DMS 273 (cell line): ENCODE measurements at regions not wholly inside any gene's neighbourhood (a gene's known extent, or its start where the extent isn't known, plus 50 kb on each side); places are given as distances from the start of the nearest gene placed in this dataset.
A peak's percentile ranks its signal among the peaks of the same experiment; 100 is the strongest.

Source experiments
- DNase-seq: peaks from one replicate; lab custom pipeline; 2025; ENCODE audit not compliant: unreplicated experiment; lab: John Stamatoyannopoulos, UW

DNA sequence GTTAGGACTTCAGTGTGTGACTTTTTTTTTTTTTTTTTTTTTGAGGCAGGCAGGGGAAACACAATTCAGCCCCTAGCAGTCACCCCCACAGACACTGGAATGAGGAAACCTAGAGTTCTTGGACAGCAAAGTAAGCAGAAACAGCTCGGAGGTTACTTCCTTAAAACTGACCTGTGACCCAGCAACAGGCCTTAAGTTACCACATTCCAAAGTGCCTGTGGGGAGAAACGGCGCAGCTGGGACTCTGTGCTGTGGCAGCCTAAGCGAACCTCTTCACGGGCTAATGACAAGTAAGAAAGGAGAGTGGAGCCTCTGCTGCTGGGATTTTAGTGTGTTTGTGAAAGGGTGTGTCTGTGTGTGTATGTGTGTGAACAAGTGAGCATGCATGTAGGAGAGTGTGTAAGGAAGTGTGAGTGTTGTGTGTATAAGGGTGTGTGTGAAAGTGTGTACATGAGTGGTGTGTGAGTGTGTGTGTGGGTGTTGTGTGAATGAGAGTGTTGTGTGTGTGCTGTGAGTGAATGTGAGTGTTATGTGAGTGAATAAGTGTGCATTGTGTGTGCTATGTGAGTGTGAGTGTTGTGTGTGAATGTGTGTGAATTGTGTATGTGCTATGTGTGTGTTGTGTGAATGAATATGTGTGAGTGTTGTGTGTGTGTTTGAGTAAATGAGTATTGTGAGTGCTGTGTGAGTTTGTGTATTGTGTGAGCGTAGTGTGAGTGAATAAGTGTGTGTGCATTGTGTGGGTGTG is 180.8 kb downstream of the BRINP2 start:
- no peak for DNase-seq

DNA sequence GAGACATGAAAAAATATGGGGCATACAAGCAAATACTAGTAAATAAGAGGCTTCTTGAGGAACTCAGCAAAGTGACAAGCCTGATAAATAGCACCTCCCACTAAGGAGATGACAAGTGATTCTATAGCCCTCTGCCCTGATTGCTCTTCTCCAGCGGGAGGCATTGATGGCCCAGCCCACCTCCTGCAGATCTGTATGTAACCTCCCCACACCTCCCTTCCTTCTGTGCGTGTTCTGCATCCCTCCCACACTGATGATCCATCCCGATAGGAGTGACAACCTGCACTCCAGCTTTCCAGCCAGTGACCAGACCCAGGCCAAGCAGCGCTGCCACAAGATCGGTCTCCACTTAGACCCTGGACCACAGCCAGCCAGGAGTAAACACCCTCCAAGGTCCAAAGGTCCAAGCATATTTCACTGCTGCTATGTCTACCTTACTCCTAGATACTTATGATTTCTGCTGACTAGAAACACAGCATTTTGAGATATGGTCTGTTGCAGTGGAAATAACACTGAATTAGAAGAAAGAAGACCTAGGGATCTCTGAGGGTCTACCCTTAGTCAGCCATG is 176.1 kb downstream of the BRINP2 start:
- DNase-seq = no peak

DNA sequence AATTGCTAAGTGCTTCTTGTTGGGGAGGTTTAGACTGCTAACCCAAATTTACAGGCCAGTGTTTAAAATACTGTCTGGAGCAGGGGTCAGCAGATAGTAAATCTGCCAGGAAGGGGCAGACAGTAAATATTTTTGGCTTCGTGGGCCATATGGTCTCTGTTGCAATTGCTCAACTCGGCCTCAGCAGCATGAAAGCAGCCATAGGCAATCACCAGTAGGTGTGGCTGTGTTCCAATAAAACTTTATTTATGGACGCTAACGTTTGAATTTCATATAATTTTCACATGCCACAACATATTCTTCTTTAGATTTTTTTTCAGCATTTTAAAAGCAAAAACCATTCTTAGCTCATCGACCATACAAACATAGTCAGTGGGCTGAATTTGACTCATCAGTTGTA is 172.7 kb downstream of the BRINP2 start:
- DNase-seq = no peak

DNA sequence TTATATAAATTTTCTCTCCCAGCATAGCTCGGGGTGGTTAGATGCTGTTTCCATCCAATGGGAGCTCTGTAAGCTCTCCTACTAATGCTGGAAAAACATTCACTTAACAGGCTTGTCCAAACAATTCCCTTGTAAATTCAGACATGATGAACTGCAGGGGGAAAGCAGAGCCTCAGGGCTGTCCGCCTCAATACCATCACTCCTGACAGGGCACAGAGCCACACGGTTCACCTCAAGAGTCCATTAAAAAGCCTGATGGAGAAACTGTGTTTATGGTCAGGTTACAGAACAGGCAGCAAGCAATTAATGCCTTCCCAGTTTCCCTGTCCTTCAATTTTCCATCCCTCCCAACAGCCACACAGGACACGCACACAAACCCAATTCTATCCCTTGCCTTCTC is 171.0 kb downstream of the BRINP2 start:
- no peak for DNase-seq

DNA sequence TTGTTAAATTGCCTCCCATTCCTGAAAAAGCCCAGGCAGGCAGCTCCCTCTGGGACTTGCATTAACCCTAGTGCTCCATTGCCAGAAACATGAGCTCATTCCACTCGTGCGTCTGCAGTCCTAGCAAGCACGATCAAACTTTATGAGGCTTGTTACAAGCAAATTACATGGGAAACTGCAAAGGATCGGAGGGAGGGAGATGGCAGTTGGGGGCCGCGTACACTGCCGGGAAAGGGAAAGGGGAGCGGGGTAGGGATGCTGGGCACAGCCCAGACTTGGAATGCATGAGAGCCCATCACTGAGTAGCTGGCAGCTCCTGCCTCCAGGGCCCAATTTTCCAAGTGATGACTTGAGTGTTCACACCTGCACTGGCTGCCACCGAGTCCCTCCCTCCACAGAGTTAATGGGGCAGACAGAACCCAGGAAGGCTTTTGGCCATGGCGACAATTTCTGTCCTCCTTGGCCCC is 169.9 kb downstream of the BRINP2 start:
- no peak for DNase-seq

DNA sequence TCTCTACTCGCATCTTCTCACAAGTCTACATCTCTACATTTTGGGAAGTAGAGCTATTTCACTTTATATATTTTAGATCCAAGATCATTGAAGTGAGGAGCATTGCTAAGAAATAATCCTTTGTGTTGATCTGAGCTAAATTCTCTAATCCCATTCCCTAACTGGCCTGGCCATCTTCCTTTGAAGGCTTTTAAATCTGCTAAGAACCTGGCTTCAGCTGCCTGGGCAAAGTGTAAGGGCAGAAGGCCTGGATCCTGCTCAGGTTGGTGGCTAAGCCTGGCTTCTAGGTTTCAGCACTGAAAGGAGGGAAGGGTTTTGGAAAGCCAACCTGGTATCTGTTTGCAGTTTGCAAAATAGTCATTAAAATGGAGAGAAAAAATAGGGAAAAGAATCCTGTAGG is 167.6 kb downstream of the BRINP2 start:
- DNase-seq = no peak

DNA sequence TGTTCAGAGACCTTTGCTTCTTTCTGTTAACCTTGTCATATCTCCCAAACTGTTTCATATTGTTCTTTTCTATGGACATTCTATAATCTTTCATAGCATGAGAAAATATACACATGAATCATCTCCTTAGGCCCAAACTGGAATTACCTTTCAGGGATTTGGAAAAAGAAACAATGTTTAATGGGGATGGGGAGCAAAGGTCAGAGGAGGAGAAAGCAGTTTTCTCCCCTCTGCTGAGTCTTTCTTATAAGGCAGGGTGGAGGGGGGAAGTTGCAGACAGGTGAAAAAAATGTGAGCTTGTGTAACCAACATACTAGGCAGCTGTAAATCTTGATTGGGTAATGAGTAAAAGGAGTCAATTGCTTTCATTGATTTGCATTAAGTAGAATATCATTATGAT is 164.1 kb downstream of the BRINP2 start:
- no peak for DNase-seq

DNA sequence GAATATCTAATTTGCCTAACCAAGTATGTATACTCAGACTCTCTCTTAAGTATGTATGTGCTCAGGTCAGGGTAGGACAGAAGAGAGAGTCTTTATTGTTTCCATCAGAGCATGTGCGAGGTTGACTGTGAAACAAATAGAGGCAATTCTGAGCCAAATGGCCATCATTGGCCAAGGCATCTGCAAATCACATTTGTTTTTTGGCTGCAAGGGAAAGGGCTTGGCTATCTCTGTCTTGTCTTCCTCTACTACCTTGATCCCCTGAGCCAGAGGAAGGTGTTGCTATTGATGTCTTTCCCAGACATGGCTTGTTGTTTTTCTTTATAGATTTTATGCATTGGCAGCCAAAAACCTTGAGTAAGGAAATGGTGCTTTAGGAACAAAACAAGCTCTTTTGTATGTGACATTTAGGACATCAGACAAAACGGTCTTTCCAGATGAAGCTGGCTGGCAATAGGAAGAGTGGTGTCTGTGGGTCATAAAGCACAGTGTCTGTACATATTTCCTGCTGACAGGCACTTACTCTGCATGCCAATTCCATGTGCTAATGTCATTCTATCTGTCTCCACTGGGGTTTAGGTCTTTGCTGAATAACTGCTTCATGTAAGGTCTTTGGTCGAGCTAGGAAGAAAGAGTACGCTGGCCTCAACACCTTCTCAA is 163.3 kb downstream of the BRINP2 start:
- peak; percentile 2 for DNase-seq
